ENCODE measurements at regions not wholly inside any gene's neighbourhood (a gene's known extent, or its start where the extent isn't known, plus 50 kb on each side); places are given as distances from the start of the nearest gene placed in this dataset.

DNA sequence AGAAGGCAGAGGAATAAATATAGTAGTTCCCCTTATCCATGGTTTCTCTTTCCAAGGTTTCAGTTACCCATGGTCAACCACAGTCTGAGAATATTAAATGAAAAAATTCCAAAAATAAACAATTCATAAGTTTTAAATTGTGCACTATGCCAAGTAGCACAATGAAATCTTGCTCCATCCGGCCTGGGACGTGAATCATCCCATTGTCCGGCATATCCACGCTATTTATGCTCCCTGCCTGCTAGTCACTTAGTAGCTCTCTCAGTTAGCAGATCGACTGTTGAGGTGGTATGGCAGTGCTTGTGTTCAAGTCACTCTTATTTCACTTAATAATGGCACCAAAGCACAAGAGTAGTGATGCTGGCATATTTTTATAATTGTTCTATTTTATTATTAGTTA, 58.6 kb upstream of the ARHGAP29 start:
- TF ChIP-seq, protein P1, sequence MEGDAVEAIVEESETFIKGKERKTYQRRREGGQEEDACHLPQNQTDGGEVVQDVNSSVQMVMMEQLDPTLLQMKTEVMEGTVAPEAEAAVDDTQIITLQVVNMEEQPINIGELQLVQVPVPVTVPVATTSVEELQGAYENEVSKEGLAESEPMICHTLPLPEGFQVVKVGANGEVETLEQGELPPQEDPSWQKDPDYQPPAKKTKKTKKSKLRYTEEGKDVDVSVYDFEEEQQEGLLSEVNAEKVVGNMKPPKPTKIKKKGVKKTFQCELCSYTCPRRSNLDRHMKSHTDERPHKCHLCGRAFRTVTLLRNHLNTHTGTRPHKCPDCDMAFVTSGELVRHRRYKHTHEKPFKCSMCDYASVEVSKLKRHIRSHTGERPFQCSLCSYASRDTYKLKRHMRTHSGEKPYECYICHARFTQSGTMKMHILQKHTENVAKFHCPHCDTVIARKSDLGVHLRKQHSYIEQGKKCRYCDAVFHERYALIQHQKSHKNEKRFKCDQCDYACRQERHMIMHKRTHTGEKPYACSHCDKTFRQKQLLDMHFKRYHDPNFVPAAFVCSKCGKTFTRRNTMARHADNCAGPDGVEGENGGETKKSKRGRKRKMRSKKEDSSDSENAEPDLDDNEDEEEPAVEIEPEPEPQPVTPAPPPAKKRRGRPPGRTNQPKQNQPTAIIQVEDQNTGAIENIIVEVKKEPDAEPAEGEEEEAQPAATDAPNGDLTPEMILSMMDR (IDR thresholded peaks at IDR 0.05): no peak
- TF ChIP-seq POLR2A (IDR thresholded peaks at IDR 0.05): no peak
